ENCODE measurements at regions not wholly inside any gene's neighbourhood (a gene's known extent, or its start where the extent isn't known, plus 50 kb on each side); places are given as distances from the start of the nearest gene placed in this dataset.

GRCh38 chr2:236632295-236633218 is 62.9 kb downstream of the ACKR3 start:
- no peaks in the 10 kb centered on the region for H3K27me3 ChIP-seq
- H3K36me3 ChIP-seq: no peaks in the 10 kb centered on the region
- no peak for DNase-seq
- H3K9ac ChIP-seq (ENCODE audit: low read depth in 2 of 2, low read length in 2 of 2): no peak overlapping the region
- intact Hi-C loops (cut with DNase I): no loop called here
- H3K4me1 ChIP-seq: no peaks in the 10 kb centered on the region
- no peak overlapping the region for H3K4me3 ChIP-seq
- H3K9me3 ChIP-seq: no peaks in the 10 kb centered on the region
- H3K27ac ChIP-seq: no peak overlapping the region
- no peak for TF ChIP-seq CTCF (IDR thresholded peaks at IDR 0.05)

- Histone ChIP-seq H3K27ac (no peak overlapping the region), H3K36me3 (no peaks in the 10 kb centered on the region), H3K4me3 (no peak overlapping the region), H3K27me3 (no peaks in the 10 kb centered on the region), H3K9me3 (no peaks in the 10 kb centered on the region), H3K4me1 (no peaks in the 10 kb centered on the region), H3K9ac (ENCODE audit: low read depth in 2 of 2, low read length in 2 of 2) (no peak overlapping the region)
- no peak for DNase-seq
- intact Hi-C loops (cut with DNase I): no loop called here
- TF ChIP-seq CTCF (IDR thresholded peaks at IDR 0.05): no peak
These were observed 63.6 kb downstream of the ACKR3 start for GRCh38 chr2:236633219-236633570.

GRCh38 chr2:236633775-236634560 is 64.3 kb downstream of the ACKR3 start:
- Histone ChIP-seq H3K4me1 (no peaks in the 10 kb centered on the region), H3K36me3 (no peaks in the 10 kb centered on the region), H3K27me3 (no peaks in the 10 kb centered on the region), H3K9me3 (no peaks in the 10 kb centered on the region), H3K27ac (no peak overlapping the region), H3K9ac (ENCODE audit: low read depth in 2 of 2, low read length in 2 of 2) (no peak overlapping the region), H3K4me3 (no peak overlapping the region)
- intact Hi-C loops (cut with DNase I): no loop called here
- no peak for TF ChIP-seq CTCF (IDR thresholded peaks at IDR 0.05)
- DNase-seq: no peak

GRCh38 chr2:236636261-236636660 is 66.6 kb downstream of the ACKR3 start:
- Histone ChIP-seq H3K27ac (no peak overlapping the region), H3K27me3 (no peaks in the 10 kb centered on the region), H3K36me3 (no peaks in the 10 kb centered on the region), H3K4me3 (no peak overlapping the region), H3K4me1 (no peaks in the 10 kb centered on the region), H3K9me3 (no peaks in the 10 kb centered on the region), H3K9ac (ENCODE audit: low read depth in 2 of 2, low read length in 2 of 2) (no peak overlapping the region)
- intact Hi-C loops (cut with DNase I): no loop called here
- no peak for DNase-seq
- no peak for TF ChIP-seq CTCF (IDR thresholded peaks at IDR 0.05)

- H3K9ac ChIP-seq (ENCODE audit: low read depth in 2 of 2, low read length in 2 of 2): no peak overlapping the region
- no peak overlapping the region for H3K27ac ChIP-seq
- no peaks in the 10 kb centered on the region for H3K9me3 ChIP-seq
- intact Hi-C loops (cut with DNase I): no loop called here
- no peak overlapping the region for H3K4me3 ChIP-seq
- no peak for DNase-seq
- H3K27me3 ChIP-seq: no peaks in the 10 kb centered on the region
- no peaks in the 10 kb centered on the region for H3K4me1 ChIP-seq
- H3K36me3 ChIP-seq: no peaks in the 10 kb centered on the region
- no peak for TF ChIP-seq CTCF (IDR thresholded peaks at IDR 0.05)
These were observed 67.3 kb downstream of the ACKR3 start for GRCh38 chr2:236636714-236637470.
